ENCODE measurements at regions not wholly inside any gene's neighbourhood (a gene's known extent, or its start where the extent isn't known, plus 50 kb on each side); places are given as distances from the start of the nearest gene placed in this dataset.

- Histone ChIP-seq H3K36me3 (ENCODE audit: insufficient read depth, low read length) (no peaks in the 10 kb centered on the region), H3K27me3 (ENCODE audit: insufficient read depth, low read length, poor library complexity) (peaks cover 9% of the 10 kb centered on the region), H4K20me1 (ENCODE audit: insufficient read depth, low read length) (0 out of 2 replicates have a peak, but pooled peaks cover 2% of the 10 kb centered on the region), H3K27ac (ENCODE audit: low read length) (no peak overlapping the region), H3K9me3 (ENCODE audit: insufficient read depth, low read length, severe bottlenecking) (no peaks in the 10 kb centered on the region), H3K4me2 (ENCODE audit: insufficient read depth, low read length) (no peak overlapping the region), H3K4me1 (ENCODE audit: insufficient read depth, low read length) (no peaks in the 10 kb centered on the region), H3K9ac (ENCODE audit: low read depth, low read length) (no peak overlapping the region), H3K79me2 (ENCODE audit: insufficient read depth, low read length) (no peaks in the 10 kb centered on the region), H3K4me3 (ENCODE audit: low read depth in 1 of 2, low read length in 2 of 2) (no peak overlapping the region), H2AFZ (ENCODE audit: low read depth, low read length) (no peak overlapping the region)
- no peak for DNase-seq
- ATAC-seq (ENCODE audit: insufficient read depth, low read depth): no peak
- TF ChIP-seq CTCF (IDR thresholded peaks at IDR 0.05; ENCODE audit: borderline replicate concordance, extremely low read depth, low read length, poor library complexity, severe bottlenecking) (no peak), EZH2 (IDR thresholded peaks at IDR 0.05; ENCODE audit: borderline replicate concordance, low read depth, low read length, severe bottlenecking) (no peak)
These were observed 125.2 kb upstream of the ZBTB40 start for GRCh38 chr1:22326372-22326915.

GRCh38 chr1:22326931-22327330, 124.7 kb upstream of the ZBTB40 start:
- Histone ChIP-seq H3K27ac (ENCODE audit: low read length) (no peak overlapping the region), H4K20me1 (ENCODE audit: insufficient read depth, low read length) (0 out of 2 replicates have a peak, but pooled peaks cover 2% of the 10 kb centered on the region), H3K36me3 (ENCODE audit: insufficient read depth, low read length) (no peaks in the 10 kb centered on the region), H3K4me2 (ENCODE audit: insufficient read depth, low read length) (no peak overlapping the region), H2AFZ (ENCODE audit: low read depth, low read length) (no peak overlapping the region), H3K9me3 (ENCODE audit: insufficient read depth, low read length, severe bottlenecking) (no peaks in the 10 kb centered on the region), H3K27me3 (ENCODE audit: insufficient read depth, low read length, poor library complexity) (peaks cover 4% of the 10 kb centered on the region), H3K9ac (ENCODE audit: low read depth, low read length) (no peak overlapping the region), H3K4me3 (ENCODE audit: low read depth in 1 of 2, low read length in 2 of 2) (no peak overlapping the region), H3K4me1 (ENCODE audit: insufficient read depth, low read length) (no peaks in the 10 kb centered on the region), H3K79me2 (ENCODE audit: insufficient read depth, low read length) (no peaks in the 10 kb centered on the region)
- ATAC-seq (ENCODE audit: insufficient read depth, low read depth) (no peak), DNase-seq (no peak)
- TF ChIP-seq CTCF (IDR thresholded peaks at IDR 0.05; ENCODE audit: borderline replicate concordance, extremely low read depth, low read length, poor library complexity, severe bottlenecking): no peak
- no peak for TF ChIP-seq EZH2 (IDR thresholded peaks at IDR 0.05; ENCODE audit: borderline replicate concordance, low read depth, low read length, severe bottlenecking)

DNA sequence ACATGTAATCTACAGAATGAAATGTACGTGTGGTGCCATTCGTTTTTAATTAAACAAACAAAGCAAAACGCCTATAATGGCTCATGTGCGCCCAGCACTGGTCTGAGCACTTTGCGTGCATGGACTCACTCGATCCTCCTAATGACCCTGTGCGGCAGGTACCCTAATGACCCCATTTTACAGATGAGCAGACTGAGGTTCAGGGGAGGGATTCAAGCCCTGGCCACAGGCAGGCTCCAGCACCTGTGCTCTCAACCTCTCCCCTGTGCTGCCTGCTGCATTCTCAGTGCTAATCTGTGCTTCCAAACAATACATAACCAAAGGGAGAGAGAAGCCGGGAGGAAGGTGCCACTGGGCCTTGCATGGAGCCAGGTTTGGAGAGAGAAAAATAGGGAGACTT, 124.2 kb upstream of the ZBTB40 start:
- ATAC-seq (ENCODE audit: insufficient read depth, low read depth): no peak
- H3K4me3 ChIP-seq (ENCODE audit: low read depth in 1 of 2, low read length in 2 of 2): no peak overlapping the region

More for the DNA sequence above, 124.2 kb upstream of the ZBTB40 start:
- no peak overlapping the region for H3K27ac ChIP-seq (ENCODE audit: low read length)
- no peaks in the 10 kb centered on the region for H3K79me2 ChIP-seq (ENCODE audit: insufficient read depth, low read length)
- TF ChIP-seq EZH2 (IDR thresholded peaks at IDR 0.05; ENCODE audit: borderline replicate concordance, low read depth, low read length, severe bottlenecking) (no peak), CTCF (IDR thresholded peaks at IDR 0.05; ENCODE audit: borderline replicate concordance, extremely low read depth, low read length, poor library complexity, severe bottlenecking) (no peak)
- no peaks in the 10 kb centered on the region for H3K9me3 ChIP-seq (ENCODE audit: insufficient read depth, low read length, severe bottlenecking)
- 0 out of 2 replicates have a peak, but pooled peaks cover 2% of the 10 kb centered on the region for H4K20me1 ChIP-seq (ENCODE audit: insufficient read depth, low read length)
- no peaks in the 10 kb centered on the region for H3K4me1 ChIP-seq (ENCODE audit: insufficient read depth, low read length)
- peaks cover 4% of the 10 kb centered on the region for H3K27me3 ChIP-seq (ENCODE audit: insufficient read depth, low read length, poor library complexity)
- H3K36me3 ChIP-seq (ENCODE audit: insufficient read depth, low read length): no peaks in the 10 kb centered on the region
- no peak overlapping the region for H3K4me2 ChIP-seq (ENCODE audit: insufficient read depth, low read length)
- no peak overlapping the region for H2AFZ ChIP-seq (ENCODE audit: low read depth, low read length)
- no peak overlapping the region for H3K9ac ChIP-seq (ENCODE audit: low read depth, low read length)
- DNase-seq: no peak
